ENCODE measurements at regions not wholly inside any gene's neighbourhood (a gene's known extent, or its start where the extent isn't known, plus 50 kb on each side); places are given as distances from the start of the nearest gene placed in this dataset.

- Histone ChIP-seq H3K36me3 (ENCODE audit: control insufficient read depth, insufficient read depth, low read length) (no peaks in the 10 kb centered on the region), H3K9me3 (ENCODE audit: control insufficient read depth, insufficient read depth, low read depth, low read length) (no peaks in the 10 kb centered on the region), H3K4me3 (ENCODE audit: low read depth in 2 of 2, low read length in 2 of 2) (no peak overlapping the region), H3K27me3 (ENCODE audit: control insufficient read depth, insufficient read depth, low read length) (0 out of 2 replicates have a peak, but pooled peaks cover 2% of the 10 kb centered on the region), H3K4me1 (ENCODE audit: control insufficient read depth, insufficient read depth, low read length) (no peaks in the 10 kb centered on the region), H3K27ac (ENCODE audit: low read length) (no peak overlapping the region)
- no TSS peak for BruUV-seq (replicated peaks)
- POLR2A ChIA-PET, result no interaction called here
- intact Hi-C loops (cut with micrococcal nuclease; ENCODE audit: unreplicated experiment) (loop anchor here (10.0 kb wide), 1 partner anchor 582 kb away; no protein-coding TSS in a partner anchor), in situ Hi-C loops (cut with HindIII; ENCODE audit: low pct_unique_long_range_greater_than_20kb, low sequenced_read_pairs) (no loop called here)
- ATAC-seq, result no peak
- DNase-seq (ENCODE audit: low read depth, low spot score), result no peak
- CTCF ChIA-PET, result no interaction called here
- TF ChIP-seq REST (IDR thresholded peaks at IDR 0.05; ENCODE audit: insufficient read depth in 1 of 2, low read depth in 2 of 2, low read length in 1 of 2), result no peak
- no peak for TF ChIP-seq TCF7L2 (IDR thresholded peaks at IDR 0.05; ENCODE audit: low read depth, low read length)
- no peak for TF ChIP-seq CTCF (IDR thresholded peaks at IDR 0.05)
- TF ChIP-seq SIN3A (IDR thresholded peaks at IDR 0.05; ENCODE audit: borderline replicate concordance, insufficient read depth, low read depth, low read length), result no peak
- TF ChIP-seq POLR2AphosphoS5 (IDR thresholded peaks at IDR 0.05; ENCODE audit: low read depth, low read length), result no peak
Measured at GRCh38 chr11:115916608-115917007, 412.4 kb upstream of the CADM1 start.

GRCh38 chr11:115912484-115912945 is 408.3 kb upstream of the CADM1 start:
- intact Hi-C loops (cut with micrococcal nuclease; ENCODE audit: unreplicated experiment), result loop anchor here (10.0 kb wide), 1 partner anchor 578 kb away; no protein-coding TSS in a partner anchor
- DNase-seq (ENCODE audit: low read depth, low spot score), result no peak

More at GRCh38 chr11:115912484-115912945, 408.3 kb upstream of the CADM1 start:
- Histone ChIP-seq H3K36me3 (ENCODE audit: control insufficient read depth, insufficient read depth, low read length) (no peaks in the 10 kb centered on the region), H3K4me3 (ENCODE audit: low read depth in 2 of 2, low read length in 2 of 2) (no peak overlapping the region), H3K4me1 (ENCODE audit: control insufficient read depth, insufficient read depth, low read length) (no peaks in the 10 kb centered on the region), H3K27ac (ENCODE audit: low read length) (no peak overlapping the region), H3K9me3 (ENCODE audit: control insufficient read depth, insufficient read depth, low read depth, low read length) (no peaks in the 10 kb centered on the region), H3K27me3 (ENCODE audit: control insufficient read depth, insufficient read depth, low read length) (0 out of 2 replicates have a peak, but pooled peaks cover 2% of the 10 kb centered on the region)
- TF ChIP-seq CTCF (IDR thresholded peaks at IDR 0.05) (peak; percentile 45), SIN3A (IDR thresholded peaks at IDR 0.05; ENCODE audit: borderline replicate concordance, insufficient read depth, low read depth, low read length) (no peak)
- ChIA-PET CTCF (no interaction called here), POLR2A (no interaction called here)
- in situ Hi-C loops (cut with HindIII; ENCODE audit: low pct_unique_long_range_greater_than_20kb, low sequenced_read_pairs), result no loop called here
- BruUV-seq (replicated peaks), result no TSS peak
- ATAC-seq, result peak; percentile 58; the same call in 1 of the 2 replicates
